ENCODE measurements at regions not wholly inside any gene's neighbourhood (a gene's known extent, or its start where the extent isn't known, plus 50 kb on each side); places are given as distances from the start of the nearest gene placed in this dataset.
"Not testable (repeated sequence)": the region's sequence is repeated elsewhere in the genome, so short reads cannot be mapped to it uniquely, and the experiment has no call there.

DNA sequence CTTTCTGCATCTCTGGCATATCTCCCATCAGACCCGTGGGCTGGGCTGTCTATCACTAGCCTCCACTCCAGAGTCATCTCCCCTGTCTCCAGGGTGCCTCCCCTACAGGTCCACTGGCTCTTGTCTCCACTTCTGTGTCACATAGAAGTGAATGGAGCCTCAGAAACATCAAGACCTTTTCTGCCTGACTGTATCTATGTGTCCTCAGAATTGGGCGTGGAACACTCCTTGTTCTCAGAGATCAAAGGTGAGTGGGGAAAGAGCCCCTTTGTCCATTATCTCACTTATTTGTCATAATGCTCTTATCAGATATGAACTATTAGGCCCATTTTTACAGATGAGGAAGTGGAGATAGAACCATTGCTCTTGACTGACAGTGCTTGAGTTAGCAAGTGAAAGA, 211.0 kb downstream of the CYRIA start:
- DNase-seq = no peak

- no peak for DNase-seq
Measured at GRCh38 chr2:16452123-16452522, 213.5 kb downstream of the CYRIA start.

DNA sequence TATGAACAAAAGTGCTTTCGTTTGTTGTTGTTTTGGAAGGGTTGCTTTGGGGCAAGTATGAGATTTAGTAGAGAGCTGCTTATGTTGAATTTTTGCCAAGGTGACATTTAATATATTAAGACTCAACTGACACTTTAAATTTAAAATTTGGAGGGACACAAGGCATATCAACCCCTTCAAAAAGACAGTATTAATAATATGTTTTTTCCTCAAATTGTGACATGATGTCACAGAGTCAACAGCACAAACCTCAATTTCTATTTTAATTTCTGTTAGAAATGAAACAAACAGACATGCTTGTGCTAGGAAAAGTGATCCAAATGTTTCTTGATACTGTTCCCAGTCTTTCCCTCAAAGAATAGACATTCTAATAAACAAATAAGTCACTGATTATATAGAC, 218.9 kb downstream of the CYRIA start:
- DNase-seq = no peak

- DNase-seq = no peak
Measured at GRCh38 chr2:16442971-16443370, 222.7 kb downstream of the CYRIA start.

DNA sequence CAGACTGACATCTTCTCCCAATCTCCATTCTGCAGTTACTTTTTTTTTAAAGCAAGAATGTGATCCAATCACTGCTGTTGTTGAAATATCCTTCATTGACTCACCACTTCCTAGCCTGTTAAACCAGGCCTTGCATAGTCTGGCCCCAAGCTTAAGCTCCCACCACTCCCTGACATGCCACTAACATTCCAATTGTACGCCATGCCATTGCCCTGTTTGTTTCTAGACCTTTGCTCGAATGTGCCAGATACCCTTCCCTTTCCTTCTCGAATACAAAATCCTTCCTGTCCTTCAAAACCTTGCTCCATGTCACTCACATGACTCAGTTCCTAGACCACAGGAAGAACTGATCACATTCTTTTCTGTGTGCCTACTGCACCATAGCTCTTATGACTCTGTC, 224.2 kb downstream of the CYRIA start:
- DNase-seq = no peak

GRCh38 chr2:16440898-16441297, 224.7 kb downstream of the CYRIA start:
- no peak for DNase-seq

DNA sequence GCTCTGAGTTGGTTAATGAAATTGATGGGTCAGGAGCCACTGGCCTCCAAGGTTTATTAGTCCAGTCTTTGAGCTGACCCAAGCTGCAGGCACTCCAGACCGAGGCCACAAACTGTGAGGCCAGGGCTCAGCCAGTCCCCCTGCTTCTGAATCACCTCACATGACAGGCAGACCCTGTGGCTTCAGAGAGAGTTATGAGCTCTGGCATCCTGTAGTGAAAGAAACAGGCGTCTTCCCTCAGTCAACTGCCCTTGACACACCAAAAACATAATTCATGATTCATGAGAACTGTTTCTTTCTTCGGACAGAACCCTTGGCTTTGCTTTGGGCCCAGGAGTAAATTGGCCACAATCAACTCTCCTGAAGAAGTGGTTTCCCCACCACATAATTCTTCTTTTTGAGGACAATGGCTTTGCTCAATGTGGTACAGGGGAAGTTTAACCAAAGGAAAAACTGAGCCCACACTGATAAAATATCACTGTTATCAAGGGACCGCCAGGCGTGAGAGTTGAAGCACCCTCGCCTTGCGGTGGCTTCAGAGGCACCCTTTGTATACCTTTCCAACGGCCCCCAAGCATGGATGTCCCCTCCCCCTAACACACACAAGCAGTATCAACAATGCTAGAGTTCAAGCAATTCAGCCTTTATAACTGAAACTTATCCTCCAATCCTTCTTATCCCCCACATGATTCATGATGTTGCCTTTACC, 226.9 kb downstream of the CYRIA start:
- DNase-seq = no peak

DNA sequence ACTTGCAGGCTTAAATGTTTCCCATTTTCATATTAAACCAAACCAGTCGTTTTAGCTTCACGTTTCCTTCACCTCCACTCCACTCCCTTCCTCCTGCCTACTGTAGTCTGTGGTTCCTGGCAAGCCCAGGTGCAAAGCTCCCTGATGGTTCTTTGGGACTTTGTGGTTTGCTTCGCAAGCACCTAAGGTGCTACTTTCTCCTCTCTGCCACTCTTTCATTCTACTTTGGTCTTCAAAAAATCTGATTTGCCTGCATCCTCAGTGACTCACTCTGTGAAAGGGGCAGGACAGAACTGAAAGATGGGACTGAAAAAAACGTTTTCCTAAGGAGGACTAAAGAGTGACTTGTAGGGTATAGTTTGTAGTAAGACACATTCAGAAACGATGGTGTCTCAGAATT, 228.4 kb downstream of the CYRIA start:
- no peak for DNase-seq

GRCh38 chr2:16434393-16434792, 231.2 kb downstream of the CYRIA start:
- no peak for DNase-seq

- DNase-seq = no peak
Measured at GRCh38 chr2:16430846-16431245, 234.8 kb downstream of the CYRIA start.

DNA sequence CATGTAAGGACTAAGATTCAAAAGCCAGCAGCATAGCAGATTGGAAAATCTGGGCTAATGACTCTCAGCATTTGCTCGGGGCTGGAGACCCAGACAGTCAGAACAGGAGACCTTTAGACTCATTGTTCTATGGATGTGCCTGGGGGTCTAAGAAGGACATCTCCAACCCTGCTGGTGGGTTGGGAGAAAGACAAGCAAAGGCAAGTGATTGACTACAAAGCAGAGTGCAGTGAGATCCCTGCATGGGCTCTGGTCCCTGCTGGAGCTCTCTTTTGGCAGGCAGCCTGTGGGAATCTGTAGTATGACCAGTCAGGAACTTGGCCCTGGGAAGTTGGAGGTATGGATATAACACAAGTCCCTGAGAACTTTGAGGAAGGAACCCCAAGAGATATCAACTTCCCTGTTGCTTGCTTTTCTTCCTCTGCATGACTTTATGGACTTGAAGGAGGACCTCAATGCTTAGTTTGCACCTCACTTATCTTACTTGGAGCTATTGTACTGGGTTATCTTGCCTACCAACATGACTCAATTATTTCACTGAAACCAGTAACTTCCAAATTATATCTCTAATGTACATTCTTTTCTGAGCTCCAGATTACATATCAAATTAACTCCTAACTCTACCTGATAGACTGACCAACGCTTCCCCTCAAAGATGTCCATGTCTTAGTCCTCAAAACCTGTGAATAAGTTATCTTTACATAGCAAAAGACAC, 236.0 kb downstream of the CYRIA start:
- no peak for DNase-seq

GRCh38 chr2:16429002-16429401, 236.6 kb downstream of the CYRIA start:
- DNase-seq = no peak

- no peak for DNase-seq
Measured at GRCh38 chr2:16425462-16426336, 239.9 kb downstream of the CYRIA start.

DNA sequence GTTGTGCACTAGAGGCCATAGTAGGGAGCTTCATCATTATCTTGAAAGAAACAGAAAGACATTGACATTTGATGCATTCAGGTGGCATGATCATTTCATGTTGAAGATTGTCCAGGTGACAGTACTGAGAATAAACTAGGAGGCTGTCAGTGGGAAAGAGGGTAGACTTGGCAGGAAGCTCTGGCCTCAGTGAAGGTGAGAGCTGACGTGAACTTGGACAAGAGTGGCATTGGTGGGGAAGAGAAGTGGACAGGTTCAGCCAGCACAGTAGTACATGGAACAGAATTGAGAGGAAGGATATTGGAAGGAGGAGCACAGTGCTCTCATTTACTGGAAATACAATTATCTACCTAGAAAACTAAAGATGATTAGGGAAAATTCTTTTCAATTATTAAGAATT, 245.2 kb downstream of the CYRIA start:
- DNase-seq = no peak

GRCh38 chr2:16417726-16418125, 247.9 kb downstream of the CYRIA start:
- no peak for DNase-seq

DNA sequence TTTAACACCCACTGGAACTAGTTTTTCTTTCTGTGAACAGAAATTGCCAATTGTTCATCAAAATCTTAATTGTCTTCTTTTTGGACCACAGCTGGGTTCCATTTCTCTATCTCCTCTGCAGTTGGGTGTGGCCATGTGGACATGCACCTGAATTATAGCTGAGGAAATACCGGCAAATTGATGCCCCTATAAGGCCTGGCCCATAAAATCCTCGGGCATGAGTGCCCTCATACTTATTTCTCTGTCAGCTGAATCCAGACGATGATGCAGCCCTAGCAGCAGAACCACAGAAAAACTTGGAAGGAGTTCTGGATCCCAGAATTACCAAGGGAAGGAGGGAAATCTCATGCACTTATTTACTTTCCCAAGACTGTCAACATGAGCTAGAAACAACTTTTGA, 249.0 kb downstream of the CYRIA start:
- DNase-seq = no peak

DNA sequence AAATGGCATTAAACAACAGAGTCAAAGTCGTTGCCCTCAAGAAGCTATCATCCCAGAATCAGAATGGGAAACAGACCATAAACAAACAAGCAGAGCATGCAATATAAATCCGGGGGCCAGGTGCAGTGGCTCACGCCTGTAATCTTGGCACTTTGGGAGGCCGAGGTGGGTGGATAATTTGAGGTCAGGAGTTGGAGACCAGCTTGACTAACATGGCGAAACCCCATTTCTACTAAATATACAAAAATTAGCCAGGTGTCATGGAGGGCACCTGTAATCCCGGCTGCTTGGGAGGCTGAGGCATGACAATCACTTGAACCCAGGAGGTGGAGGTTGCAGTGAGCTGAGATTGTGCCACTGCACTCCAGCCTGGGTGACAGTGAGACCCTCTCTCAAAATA, 249.8 kb downstream of the CYRIA start:
- DNase-seq = not testable (repeated sequence)

DNA sequence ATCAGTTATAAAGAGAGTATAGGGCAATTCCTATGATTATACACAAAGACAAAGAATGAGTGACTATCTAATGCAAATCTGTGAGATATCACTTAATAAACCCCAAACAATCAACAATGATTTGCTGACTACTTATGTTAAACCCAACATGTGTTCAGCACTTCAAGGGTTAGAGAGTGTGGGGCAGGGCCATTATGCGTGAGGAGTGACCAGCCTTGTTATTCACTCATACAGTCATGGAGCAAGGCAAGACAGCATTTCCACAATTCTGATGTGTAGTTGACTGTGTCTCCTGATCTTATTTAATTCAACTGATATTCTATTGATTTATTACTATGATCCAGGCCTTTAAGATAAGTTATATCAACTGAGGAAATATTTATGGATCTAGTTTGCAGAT, 251.7 kb downstream of the CYRIA start:
- DNase-seq = no peak

DNA sequence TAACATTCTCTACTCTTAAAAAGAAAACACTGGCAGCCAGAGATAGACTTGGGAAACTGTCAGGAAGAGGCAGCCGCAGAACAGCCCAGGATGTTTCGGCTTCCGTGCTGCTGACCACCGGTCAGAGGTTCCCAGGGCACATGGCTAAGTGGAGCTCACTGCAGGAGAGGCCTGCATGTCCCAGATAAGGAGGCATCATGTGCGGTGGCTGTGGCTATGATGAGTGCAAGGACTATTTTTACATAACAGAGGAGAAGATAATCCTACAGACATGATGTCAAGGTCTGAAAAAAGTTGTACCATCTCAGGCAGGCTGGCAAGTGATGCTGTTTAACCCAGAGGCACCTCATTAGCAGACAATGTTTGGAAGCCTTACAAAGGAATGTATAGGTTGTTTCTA, 252.3 kb downstream of the CYRIA start:
- no peak for DNase-seq

GRCh38 chr2:16412321-16413030, 253.2 kb downstream of the CYRIA start:
- no peak for DNase-seq

DNA sequence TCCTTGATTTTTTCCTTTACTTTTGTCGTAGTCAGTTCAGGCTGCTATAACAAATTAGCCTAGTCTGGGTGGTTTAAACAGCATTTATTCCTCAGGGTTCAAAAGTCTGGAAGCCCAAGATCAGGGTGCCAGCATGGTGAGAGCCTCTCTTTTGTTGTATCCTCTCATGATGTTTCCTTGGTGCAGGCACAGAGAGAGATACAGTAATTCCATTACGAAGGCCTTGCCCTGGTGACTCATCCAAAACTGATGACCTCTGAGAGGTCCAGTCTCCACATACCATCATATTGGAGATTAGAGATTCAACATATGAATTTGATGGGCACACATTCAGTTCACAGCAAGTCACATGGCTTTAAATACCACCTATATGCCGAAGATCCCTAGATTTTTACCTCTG, 253.8 kb downstream of the CYRIA start:
- DNase-seq = no peak

GRCh38 chr2:16409849-16410248, 255.8 kb downstream of the CYRIA start:
- DNase-seq = no peak

DNA sequence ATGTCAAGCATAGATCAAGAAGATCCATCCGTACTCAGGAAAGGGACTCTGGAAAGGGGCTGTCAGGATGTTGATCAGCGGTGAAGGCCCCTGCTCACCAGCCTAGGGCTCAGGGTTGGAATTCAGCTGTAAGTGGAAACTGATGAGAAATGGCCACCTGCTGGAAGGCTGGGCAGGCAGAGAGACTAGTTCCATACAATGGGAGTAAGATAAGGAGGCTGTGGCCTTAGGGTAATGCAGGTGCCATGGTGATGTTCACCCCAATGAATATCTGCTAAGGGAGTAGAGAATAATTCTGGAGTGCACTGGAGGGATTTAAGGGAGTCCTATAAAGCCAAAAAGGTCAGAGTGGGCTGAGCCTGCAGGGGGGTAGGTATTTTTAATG, 256.6 kb downstream of the CYRIA start:
- no peak for DNase-seq

Data from stimulated activated CD4-positive, alpha-beta T cell treated with anti-CD3 and anti-CD28 coated beads, Interleukin-12 subunit alpha, Interleukin-12 subunit beta, amount 100 ng/mL, for 4 hours (primary cell).